ENCODE measurements at regions not wholly inside any gene's neighbourhood (a gene's known extent, or its start where the extent isn't known, plus 50 kb on each side); places are given as distances from the start of the nearest gene placed in this dataset.

DNA sequence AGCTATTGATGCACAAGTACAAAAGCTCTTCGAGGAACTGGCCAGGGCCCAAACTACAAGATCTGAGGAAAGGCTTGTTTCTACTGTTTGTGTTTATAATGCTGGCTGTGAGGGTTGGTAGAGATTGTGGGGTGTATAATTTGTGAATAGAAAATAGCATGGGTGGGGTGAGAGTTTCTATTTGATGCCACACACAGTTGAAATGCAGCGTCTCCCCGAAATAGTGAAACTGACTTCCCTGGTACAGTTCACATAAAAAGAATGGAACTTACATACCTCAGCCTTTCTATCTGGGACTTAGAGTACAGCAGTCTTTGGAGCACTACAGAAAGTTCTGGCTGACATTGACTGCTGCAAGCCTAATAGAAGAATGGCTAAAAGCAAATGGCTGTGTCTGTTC, 91.3 kb downstream of the DTWD1 start:
- H2AFZ ChIP-seq (ENCODE audit: low read length), result no peak overlapping the region
- DNase-seq (ENCODE audit: low spot score), result no peak
- H3K27ac ChIP-seq (ENCODE audit: low read depth, low read length, poor library complexity, severe bottlenecking), result no peak overlapping the region
- ChIA-PET CTCF (ENCODE audit: unreplicated experiment) (no interaction called here), POLR2A (no interaction called here)
- intact Hi-C loops (cut with micrococcal nuclease; ENCODE audit: unreplicated experiment), result no loop called here
- no peaks in the 10 kb centered on the region for H3K4me1 ChIP-seq (ENCODE audit: insufficient read depth, low read length, poor library complexity, severe bottlenecking)
- H3K79me2 ChIP-seq (ENCODE audit: insufficient read depth, low read depth, low read length), result no peaks in the 10 kb centered on the region
- H3K4me2 ChIP-seq (ENCODE audit: low read length), result no peak overlapping the region
- H3K9me2 ChIP-seq (ENCODE audit: insufficient read depth, low read length), result no peaks in the 10 kb centered on the region
- TF ChIP-seq CTCF (conservative IDR thresholded peaks at IDR 0.05; ENCODE audit: low read length), result no peak
- no peak for TF ChIP-seq EZH2phosphoT487 (IDR thresholded peaks at IDR 0.05; ENCODE audit: borderline replicate concordance, low read depth, low read length)
- no peaks in the 10 kb centered on the region for H3K36me3 ChIP-seq (ENCODE audit: insufficient read depth, low read length)
- no peak overlapping the region for H3K4me3 ChIP-seq (ENCODE audit: low read depth, low read length, poor library complexity, severe bottlenecking)
- BruUV-seq (replicated peaks), result no TSS peak
- H4K20me1 ChIP-seq (ENCODE audit: insufficient read depth, low read length), result no peaks in the 10 kb centered on the region
- H3K9me3 ChIP-seq (ENCODE audit: low read length), result no peaks in the 10 kb centered on the region

DNA sequence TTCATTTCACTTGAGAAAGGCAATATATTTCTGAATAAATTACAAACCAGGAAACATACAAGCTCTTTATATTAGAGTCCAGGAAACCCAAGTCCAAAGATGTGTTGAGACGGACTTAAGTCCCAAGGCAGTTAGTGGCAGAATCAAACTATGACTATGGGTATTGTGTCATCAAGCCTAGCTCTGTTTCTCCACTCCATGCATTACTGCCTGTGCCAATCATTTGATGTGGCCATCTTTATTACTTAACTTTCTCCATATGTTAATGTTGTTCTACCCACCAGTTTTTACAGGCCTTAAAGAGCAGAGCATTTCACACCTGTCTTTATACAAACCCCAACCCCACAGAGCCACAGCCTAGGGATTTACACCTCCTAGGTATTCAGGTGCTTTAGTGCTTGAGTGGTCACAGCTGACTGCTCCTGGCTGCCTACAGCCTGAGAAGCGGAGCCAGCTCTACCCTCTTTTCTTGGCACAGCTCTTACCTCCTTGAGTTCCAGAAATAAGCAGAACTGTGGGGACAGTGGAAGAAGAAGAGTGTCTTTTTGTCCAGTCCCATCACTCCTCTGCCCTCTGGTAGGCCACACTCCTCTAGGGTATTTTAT, 92.1 kb downstream of the DTWD1 start:
- Histone ChIP-seq H2AFZ (ENCODE audit: low read length) (no peak overlapping the region), H3K27ac (ENCODE audit: low read depth, low read length, poor library complexity, severe bottlenecking) (no peak overlapping the region), H3K4me2 (ENCODE audit: low read length) (no peak overlapping the region), H3K4me3 (ENCODE audit: low read depth, low read length, poor library complexity, severe bottlenecking) (no peak overlapping the region), H3K4me1 (ENCODE audit: insufficient read depth, low read length, poor library complexity, severe bottlenecking) (no peaks in the 10 kb centered on the region), H3K36me3 (ENCODE audit: insufficient read depth, low read length) (no peaks in the 10 kb centered on the region), H4K20me1 (ENCODE audit: insufficient read depth, low read length) (no peaks in the 10 kb centered on the region), H3K9me3 (ENCODE audit: low read length) (no peaks in the 10 kb centered on the region), H3K9me2 (ENCODE audit: insufficient read depth, low read length) (no peaks in the 10 kb centered on the region), H3K79me2 (ENCODE audit: insufficient read depth, low read depth, low read length) (no peaks in the 10 kb centered on the region)
- no peak for DNase-seq (ENCODE audit: low spot score)
- intact Hi-C loops (cut with micrococcal nuclease; ENCODE audit: unreplicated experiment), result no loop called here
- TF ChIP-seq CTCF (conservative IDR thresholded peaks at IDR 0.05; ENCODE audit: low read length), result no peak
- no peak for TF ChIP-seq EZH2phosphoT487 (IDR thresholded peaks at IDR 0.05; ENCODE audit: borderline replicate concordance, low read depth, low read length)
- BruUV-seq (replicated peaks), result no TSS peak
- ChIA-PET POLR2A (no interaction called here), CTCF (ENCODE audit: unreplicated experiment) (no interaction called here)

GRCh38 chr15:49715211-49715610, 94.4 kb downstream of the DTWD1 start:
- no peaks in the 10 kb centered on the region for H3K9me3 ChIP-seq (ENCODE audit: low read length)
- ChIA-PET CTCF (ENCODE audit: unreplicated experiment) (no interaction called here), POLR2A (interaction anchor here (0.7 kb wide), 1 partner anchor 7 kb away, joined by 3 read pairs; no protein-coding TSS in a partner anchor)
- TF ChIP-seq EZH2phosphoT487 (IDR thresholded peaks at IDR 0.05; ENCODE audit: borderline replicate concordance, low read depth, low read length) (no peak), CTCF (conservative IDR thresholded peaks at IDR 0.05; ENCODE audit: low read length) (no peak)
- H3K36me3 ChIP-seq (ENCODE audit: insufficient read depth, low read length), result no peaks in the 10 kb centered on the region
- H3K4me1 ChIP-seq (ENCODE audit: insufficient read depth, low read length, poor library complexity, severe bottlenecking), result no peaks in the 10 kb centered on the region
- no peak for DNase-seq (ENCODE audit: low spot score)
- no peak overlapping the region for H2AFZ ChIP-seq (ENCODE audit: low read length)
- intact Hi-C loops (cut with micrococcal nuclease; ENCODE audit: unreplicated experiment), result no loop called here
- H3K9me2 ChIP-seq (ENCODE audit: insufficient read depth, low read length), result no peaks in the 10 kb centered on the region
- no peaks in the 10 kb centered on the region for H4K20me1 ChIP-seq (ENCODE audit: insufficient read depth, low read length)
- H3K27ac ChIP-seq (ENCODE audit: low read depth, low read length, poor library complexity, severe bottlenecking), result no peak overlapping the region
- no peak overlapping the region for H3K4me2 ChIP-seq (ENCODE audit: low read length)
- no peak overlapping the region for H3K4me3 ChIP-seq (ENCODE audit: low read depth, low read length, poor library complexity, severe bottlenecking)
- no peaks in the 10 kb centered on the region for H3K79me2 ChIP-seq (ENCODE audit: insufficient read depth, low read depth, low read length)
- no TSS peak for BruUV-seq (replicated peaks)
